Gastroesophageal sphincter (tissue), 4 donors: ENCODE measurements at regions not wholly inside any gene's neighbourhood (a gene's known extent, or its start where the extent isn't known, plus 50 kb on each side); places are given as distances from the start of the nearest gene placed in this dataset.

Experiments
- ATAC-seq: fragments of 150-250 bp; one replicate; pipeline ENCODE4 v1.9.1; 2016; ENCODE audit warnings: mild to moderate bottlenecking, moderate library complexity
- H3K27ac ChIP-seq, 4 donors: fragments of 200-600 bp; sonication (generic) in 3 of 4; 1 replicate in 3 of 4; 2 replicates in 1 of 4; pipeline ENCODE4 v1.5.1; 2016 to 2019
- H3K27me3 ChIP-seq: fragments of 200-600 bp; sonication (generic); one replicate; pipeline ENCODE4 v1.5.1; 2019
- H3K36me3 ChIP-seq, 2 donors: fragments of 200-600 bp; sonication (generic); one replicate each; pipeline ENCODE4 v1.5.1; 2019; ENCODE audit warnings: control low read depth in 1 of 2
- H3K4me1 ChIP-seq, 3 donors: fragments of 200-600 bp; sonication (generic); 1 replicate in 2 of 3; 2 replicates in 1 of 3; pipeline ENCODE4 v1.5.1; 2016 to 2019; ENCODE audit warnings: control low read depth in 2 of 3
- H3K4me3 ChIP-seq, 2 donors: fragments of 200-600 bp; sonication (generic); one replicate each; pipeline ENCODE4 v1.5.1; 2019; ENCODE audit warnings: mild to moderate bottlenecking in 1 of 2, moderate library complexity in 1 of 2
- H3K9me3 ChIP-seq, 3 donors: fragments of 200-600 bp; sonication (generic); one replicate each; pipeline ENCODE4 v1.5.1; 2017 to 2019; ENCODE audit warnings: control low read depth in 2 of 3
- CTCF ChIP-seq, 4 experiments: fragments of 200-600 bp in 2 of 4; fragments of 450-650 bp in 2 of 4; sonication (generic) in 1 of 4; IDR thresholded peaks; one replicate each; pipeline ENCODE4 v1.5.1; 2017 to 2019; ENCODE audit warnings: antibody characterized with exemption in 4 of 4, mild to moderate bottlenecking in 2 of 4, moderate library complexity in 2 of 4
- EP300 ChIP-seq: sonication (generic); formaldehyde crosslinking; IDR thresholded peaks from one replicate; pipeline ENCODE4 v1.6.1; 2017; ENCODE audit warnings: antibody characterized with exemption, mild to moderate bottlenecking
- POLR2A ChIP-seq, 2 donors: fragments of 450-650 bp; IDR thresholded peaks; one replicate each; pipeline ENCODE4 v1.6.1; 2017; ENCODE audit warnings: antibody characterized with exemption in 2 of 2, mild to moderate bottlenecking in 2 of 2, moderate library complexity in 1 of 2
- POLR2AphosphoS5 ChIP-seq: sonication (generic); formaldehyde crosslinking; IDR thresholded peaks from one replicate; pipeline ENCODE4 v1.6.1; 2017; ENCODE audit warnings: antibody characterized with exemption
- WGBS, 2 donors: methylation state at CpG; one replicate each; pipeline ENCODE4 v1.1.5; 2018; ENCODE audit warnings: low coverage in 1 of 2; 5-methylcytosine and 5-hydroxymethylcytosine counted together

- H3K4me1 ChIP-seq: no peaks in the 10 kb centered on the region
- H3K9me3 ChIP-seq: no peaks in the 10 kb centered on the region
- H3K27ac ChIP-seq: no peak overlapping the region
- 88 to 90% methylated on average over 1 of the region's 1 CpG for WGBS, 2 donors
- H3K27me3 ChIP-seq: no peaks in the 10 kb centered on the region
- no peaks in the 10 kb centered on the region for H3K36me3 ChIP-seq
- H3K4me3 ChIP-seq: no peak overlapping the region
- ATAC-seq: no peak
- no peak for TF ChIP-seq POLR2A (IDR thresholded peaks at IDR 0.05)
- no peak for TF ChIP-seq EP300
- TF ChIP-seq CTCF (IDR thresholded peaks at IDR 0.05): no peak
- no peak for TF ChIP-seq POLR2AphosphoS5
These were observed 155.9 kb upstream of the NEGR1 start for GRCh38 chr1:72438270-72438669.

GRCh38 chr1:72435025-72435424, 152.7 kb upstream of the NEGR1 start:
- no peak overlapping the region for H3K27ac ChIP-seq
- no peak overlapping the region for H3K4me3 ChIP-seq
- ATAC-seq: no peak
- H3K9me3 ChIP-seq: no peaks in the 10 kb centered on the region
- H3K36me3 ChIP-seq: no peaks in the 10 kb centered on the region
- H3K4me1 ChIP-seq: no peaks in the 10 kb centered on the region
- no peaks in the 10 kb centered on the region for H3K27me3 ChIP-seq
- TF ChIP-seq POLR2A (IDR thresholded peaks at IDR 0.05) (no peak), CTCF (IDR thresholded peaks at IDR 0.05) (no peak), EP300 (no peak), POLR2AphosphoS5 (no peak)

GRCh38 chr1:72434070-72434469, 151.7 kb upstream of the NEGR1 start:
- Histone ChIP-seq H3K27ac (no peak overlapping the region), H3K4me3 (no peak overlapping the region), H3K36me3 (no peaks in the 10 kb centered on the region), H3K9me3 (peaks cover 0 to 2% (median 0%) of the 10 kb centered on the region in 3 donors), H3K4me1 (no peaks in the 10 kb centered on the region), H3K27me3 (no peaks in the 10 kb centered on the region)
- 66 to 75% methylated on average over 2 of the region's 2 CpGs for WGBS, 2 donors
- ATAC-seq: no peak
- TF ChIP-seq POLR2A (IDR thresholded peaks at IDR 0.05): no peak
- no peak for TF ChIP-seq EP300

- no peak for TF ChIP-seq CTCF (IDR thresholded peaks at IDR 0.05)
- TF ChIP-seq POLR2AphosphoS5: no peak
- no peak for TF ChIP-seq EP300
- TF ChIP-seq POLR2A (IDR thresholded peaks at IDR 0.05): no peak
- H3K36me3 ChIP-seq: no peaks in the 10 kb centered on the region
- 45 to 79% methylated on average over 1 to 2 of the region's 2 CpGs for WGBS, 2 donors
- no peak for ATAC-seq
- no peak overlapping the region for H3K27ac ChIP-seq
- H3K4me1 ChIP-seq: no peaks in the 10 kb centered on the region
- H3K27me3 ChIP-seq: no peaks in the 10 kb centered on the region
- H3K4me3 ChIP-seq: no peak overlapping the region
- peaks cover 0 to 6% (median 0%) of the 10 kb centered on the region in 3 donors for H3K9me3 ChIP-seq
These were observed 151.3 kb upstream of the NEGR1 start for GRCh38 chr1:72433591-72433990.

DNA sequence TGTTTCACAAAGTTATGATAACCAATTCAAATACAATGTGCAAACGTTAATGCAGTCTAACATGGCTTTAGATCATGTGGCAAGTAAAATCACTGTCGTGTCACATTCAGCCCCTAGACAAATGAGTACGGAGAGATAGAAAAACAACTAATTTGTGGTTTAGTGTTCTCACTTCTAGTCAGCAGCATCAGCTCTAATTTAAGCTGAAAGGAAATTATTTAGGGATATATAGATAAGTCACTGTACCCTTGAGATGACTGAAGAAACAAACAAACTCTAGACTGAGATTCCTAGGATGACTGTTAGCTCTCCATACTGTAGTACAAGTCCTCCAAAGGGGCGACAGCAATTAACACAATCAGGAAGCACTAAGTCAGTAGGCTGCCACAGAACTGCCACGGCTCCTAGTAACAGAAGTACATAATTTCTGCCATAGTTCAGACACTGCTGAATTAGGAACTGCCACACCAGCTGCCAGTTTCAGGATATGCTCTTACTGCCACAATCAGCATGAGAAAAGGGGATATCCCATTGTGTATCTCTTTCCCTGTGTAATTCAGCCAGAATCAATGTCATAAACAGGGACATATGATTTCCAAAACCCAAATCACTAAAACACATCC, 150.4 kb upstream of the NEGR1 start:
- WGBS, 2 donors: 78% methylated on average over 4 to 5 of the region's 5 CpGs
- TF ChIP-seq POLR2AphosphoS5 (no peak), POLR2A (IDR thresholded peaks at IDR 0.05) (no peak), CTCF (IDR thresholded peaks at IDR 0.05) (no peak), EP300 (no peak)

More for the DNA sequence above, 150.4 kb upstream of the NEGR1 start:
- Histone ChIP-seq H3K4me1 (no peaks in the 10 kb centered on the region), H3K4me3 (no peak overlapping the region), H3K36me3 (no peaks in the 10 kb centered on the region), H3K27ac (no peak overlapping the region), H3K9me3 (peaks cover 0 to 11% (median 0%) of the 10 kb centered on the region in 3 donors), H3K27me3 (no peaks in the 10 kb centered on the region)
- ATAC-seq: no peak
